ENCODE measurements at regions not wholly inside any gene's neighbourhood (a gene's known extent, or its start where the extent isn't known, plus 50 kb on each side); places are given as distances from the start of the nearest gene placed in this dataset.
A peak's percentile ranks its signal among the peaks of the same experiment; 100 is the strongest.

GRCh38 chr1:30117685-30118084, 605.7 kb downstream of the MATN1 start:
- no peak overlapping the region for H3K4me3 ChIP-seq
- ATAC-seq, result no peak
- TF ChIP-seq POLR2A (IDR thresholded peaks at IDR 0.05) (no peak), EP300 (IDR thresholded peaks at IDR 0.05) (no peak), POLR2AphosphoS5 (IDR thresholded peaks at IDR 0.05) (no peak), CTCF (IDR thresholded peaks at IDR 0.05) (no peak)
- H3K9me3 ChIP-seq, result no peaks in the 10 kb centered on the region
- no peaks in the 10 kb centered on the region for H3K36me3 ChIP-seq
- no peak overlapping the region for H3K27ac ChIP-seq
- 88 to 92% methylated on average over 3 to 4 of the region's 4 CpGs for WGBS, 2 donors (ENCODE audit: low coverage in 1 of 2)
- peaks cover 29% of the 10 kb centered on the region for H3K27me3 ChIP-seq
- no peaks in the 10 kb centered on the region for H3K4me1 ChIP-seq

DNA sequence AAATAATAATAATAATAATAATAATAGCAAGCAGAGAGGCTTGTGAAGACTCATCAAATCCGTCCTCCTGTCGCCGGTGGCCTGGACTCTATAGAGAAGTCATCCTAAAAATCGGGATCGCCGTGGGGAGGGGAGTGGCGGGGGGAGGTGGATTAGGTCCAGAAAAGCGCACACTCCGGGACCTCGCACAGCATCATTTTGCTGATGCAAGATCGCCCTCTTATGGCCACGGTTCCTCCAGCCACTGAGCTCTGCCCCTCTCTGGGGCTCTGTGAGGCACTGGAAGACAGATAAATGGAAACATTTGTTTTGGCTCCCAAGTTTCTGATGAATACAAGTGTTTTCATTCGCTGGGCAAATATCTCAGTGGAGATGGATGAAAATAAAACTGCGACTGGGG, 612.0 kb downstream of the MATN1 start:
- Histone ChIP-seq H3K4me3 (no peak overlapping the region), H3K27ac (no peak overlapping the region), H3K4me1 (no peaks in the 10 kb centered on the region), H3K36me3 (no peaks in the 10 kb centered on the region), H3K27me3 (peaks cover 91% of the 10 kb centered on the region), H3K9me3 (no peaks in the 10 kb centered on the region)
- WGBS, 2 donors (ENCODE audit: low coverage in 1 of 2), result 0 to 27% methylated on average over 4 to 5 of the region's 14 CpGs
- no peak for TF ChIP-seq POLR2A (IDR thresholded peaks at IDR 0.05)
- TF ChIP-seq EP300 (IDR thresholded peaks at IDR 0.05), result no peak
- no peak for TF ChIP-seq POLR2AphosphoS5 (IDR thresholded peaks at IDR 0.05)
- TF ChIP-seq CTCF (IDR thresholded peaks at IDR 0.05), result peak in 1 of 4 experiments; percentile 53
- peak; percentile 61 for ATAC-seq

DNA sequence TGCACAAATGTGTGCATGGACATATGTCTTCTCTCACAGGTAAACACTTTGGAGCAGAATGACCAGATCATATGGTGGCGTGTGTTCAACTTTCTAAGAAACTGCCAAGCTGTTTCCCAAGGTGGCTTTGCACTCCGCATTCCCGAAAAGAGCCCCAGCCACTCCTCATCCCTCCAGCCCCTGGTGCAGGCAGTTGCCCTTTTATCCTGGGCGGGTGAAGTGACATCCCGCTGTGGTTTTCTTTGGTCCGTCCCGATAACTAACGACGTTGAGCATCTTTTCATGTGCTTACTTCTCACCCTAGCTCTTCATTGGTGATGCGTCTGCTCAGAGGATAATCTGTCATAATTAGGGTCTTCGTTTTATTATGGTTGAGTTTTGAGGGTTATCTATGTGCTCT, 612.5 kb downstream of the MATN1 start:
- peaks cover 97% of the 10 kb centered on the region for H3K27me3 ChIP-seq
- WGBS, 2 donors (ENCODE audit: low coverage in 1 of 2), result 25 to 27% methylated on average over 7 to 9 of the region's 11 CpGs
- TF ChIP-seq POLR2AphosphoS5 (IDR thresholded peaks at IDR 0.05) (no peak), CTCF (IDR thresholded peaks at IDR 0.05) (no peak), POLR2A (IDR thresholded peaks at IDR 0.05) (no peak), EP300 (IDR thresholded peaks at IDR 0.05) (no peak)
- H3K9me3 ChIP-seq, result no peaks in the 10 kb centered on the region
- ATAC-seq, result no peak
- H3K27ac ChIP-seq, result no peak overlapping the region
- no peaks in the 10 kb centered on the region for H3K36me3 ChIP-seq
- H3K4me1 ChIP-seq, result no peaks in the 10 kb centered on the region
- no peak overlapping the region for H3K4me3 ChIP-seq

- H3K4me3 ChIP-seq, result no peak overlapping the region
- no peak overlapping the region for H3K27ac ChIP-seq
- no peaks in the 10 kb centered on the region for H3K36me3 ChIP-seq
- 24 to 39% methylated on average over 3 of the region's 10 CpGs for WGBS, 2 donors (ENCODE audit: low coverage in 1 of 2)
- H3K27me3 ChIP-seq, result peaks cover 98% of the 10 kb centered on the region
- H3K9me3 ChIP-seq, result no peaks in the 10 kb centered on the region
- no peaks in the 10 kb centered on the region for H3K4me1 ChIP-seq
- TF ChIP-seq POLR2A (IDR thresholded peaks at IDR 0.05) (no peak), POLR2AphosphoS5 (IDR thresholded peaks at IDR 0.05) (no peak)
- ATAC-seq, result peak; percentile 50
Observed at GRCh38 chr1:30109853-30110252, 613.5 kb downstream of the MATN1 start.

GRCh38 chr1:30108186-30108585, 615.2 kb downstream of the MATN1 start:
- Histone ChIP-seq H3K9me3 (no peaks in the 10 kb centered on the region), H3K4me1 (no peaks in the 10 kb centered on the region), H3K4me3 (no peak overlapping the region), H3K27me3 (peaks cover 96% of the 10 kb centered on the region), H3K27ac (no peak overlapping the region), H3K36me3 (no peaks in the 10 kb centered on the region)
- TF ChIP-seq CTCF (IDR thresholded peaks at IDR 0.05), result no peak
- TF ChIP-seq EP300 (IDR thresholded peaks at IDR 0.05), result no peak
- TF ChIP-seq POLR2AphosphoS5 (IDR thresholded peaks at IDR 0.05), result no peak
- no peak for TF ChIP-seq POLR2A (IDR thresholded peaks at IDR 0.05)
- ATAC-seq, result no peak
- WGBS, 2 donors (ENCODE audit: low coverage in 1 of 2), result 43 to 100% methylated on average over 1 to 4 of the region's 4 CpGs
